ENCODE measurements at regions not wholly inside any gene's neighbourhood (a gene's known extent, or its start where the extent isn't known, plus 50 kb on each side); places are given as distances from the start of the nearest gene placed in this dataset.
"Not testable (repeated sequence)": the region's sequence is repeated elsewhere in the genome, so short reads cannot be mapped to it uniquely, and the experiment has no call there.

- no peak for DNase-seq (ENCODE audit: low read depth)
These were observed 799.2 kb downstream of the REEP3 start for GRCh38 chr10:64320448-64320847.

GRCh38 chr10:64329510-64329909 lies 808.3 kb downstream of the REEP3 start:
- no peak for DNase-seq (ENCODE audit: low read depth)

GRCh38 chr10:64332551-64332950 lies 811.4 kb downstream of the REEP3 start:
- no peak for DNase-seq (ENCODE audit: low read depth)

GRCh38 chr10:64334084-64334483 lies 812.9 kb downstream of the REEP3 start:
- no peak for DNase-seq (ENCODE audit: low read depth)

DNA sequence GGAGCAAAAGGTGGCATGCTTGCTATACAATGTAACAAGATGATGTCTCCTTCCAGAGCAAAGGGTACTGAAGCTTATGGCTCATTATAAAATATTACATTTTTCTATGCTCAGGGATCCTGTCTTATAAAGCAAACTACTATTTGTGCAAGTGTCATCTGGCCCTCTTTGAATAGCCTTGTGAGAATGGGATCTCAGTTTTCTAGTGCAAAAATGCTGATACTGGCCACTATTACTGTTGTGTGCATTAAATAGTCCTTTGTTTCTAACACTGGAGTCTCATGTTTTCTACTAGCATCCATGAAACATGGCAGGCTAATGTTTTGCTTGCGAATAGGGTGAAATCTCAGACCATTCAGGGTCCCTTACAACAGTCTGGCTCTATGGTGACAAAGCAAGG lies 823.0 kb downstream of the REEP3 start:
- no peak for DNase-seq (ENCODE audit: low read depth)

- no peak for DNase-seq (ENCODE audit: low read depth)
These were observed 824.7 kb downstream of the REEP3 start for GRCh38 chr10:64345856-64346255.

GRCh38 chr10:64346389-64346788 lies 825.2 kb downstream of the REEP3 start:
- no peak for DNase-seq (ENCODE audit: low read depth)

GRCh38 chr10:64350665-64351064 lies 829.5 kb downstream of the REEP3 start:
- DNase-seq (ENCODE audit: low read depth): no peak

- no peak for DNase-seq (ENCODE audit: low read depth)
These were observed 837.7 kb downstream of the REEP3 start for GRCh38 chr10:64358907-64359306.

GRCh38 chr10:64360240-64360639 lies 839.0 kb downstream of the REEP3 start:
- not testable (repeated sequence) for DNase-seq (ENCODE audit: low read depth)

DNA sequence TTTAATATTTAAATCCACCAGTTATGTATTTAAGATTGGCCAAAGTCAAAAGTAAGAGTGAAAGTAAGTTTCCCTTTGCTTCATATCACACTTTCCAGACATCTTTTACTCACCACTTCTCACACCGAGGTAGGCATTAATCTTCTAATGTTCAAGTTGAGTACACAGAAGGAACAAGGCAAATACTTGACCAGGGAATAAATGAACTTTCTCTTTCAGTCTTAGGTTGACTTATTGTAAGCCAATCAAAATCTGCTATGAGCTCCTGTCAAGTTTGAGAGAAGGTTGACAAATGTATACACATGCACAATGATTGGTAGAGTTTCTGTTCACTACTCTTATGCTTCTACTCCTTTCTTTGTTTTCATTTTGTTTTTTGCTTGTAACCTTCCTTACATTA lies 842.5 kb downstream of the REEP3 start:
- no peak for DNase-seq (ENCODE audit: low read depth)

GRCh38 chr10:64365663-64366062 lies 844.5 kb downstream of the REEP3 start:
- no peak for DNase-seq (ENCODE audit: low read depth)

- DNase-seq (ENCODE audit: low read depth): no peak
These were observed 847.1 kb downstream of the REEP3 start for GRCh38 chr10:64368298-64368697.

- no peak for DNase-seq (ENCODE audit: low read depth)
These were observed 848.9 kb downstream of the REEP3 start for GRCh38 chr10:64369885-64370773.

GRCh38 chr10:64374346-64374745 lies 853.1 kb downstream of the REEP3 start:
- no peak for DNase-seq (ENCODE audit: low read depth)

GRCh38 chr10:64376167-64376566 lies 855.0 kb downstream of the REEP3 start:
- no peak for DNase-seq (ENCODE audit: low read depth)

DNA sequence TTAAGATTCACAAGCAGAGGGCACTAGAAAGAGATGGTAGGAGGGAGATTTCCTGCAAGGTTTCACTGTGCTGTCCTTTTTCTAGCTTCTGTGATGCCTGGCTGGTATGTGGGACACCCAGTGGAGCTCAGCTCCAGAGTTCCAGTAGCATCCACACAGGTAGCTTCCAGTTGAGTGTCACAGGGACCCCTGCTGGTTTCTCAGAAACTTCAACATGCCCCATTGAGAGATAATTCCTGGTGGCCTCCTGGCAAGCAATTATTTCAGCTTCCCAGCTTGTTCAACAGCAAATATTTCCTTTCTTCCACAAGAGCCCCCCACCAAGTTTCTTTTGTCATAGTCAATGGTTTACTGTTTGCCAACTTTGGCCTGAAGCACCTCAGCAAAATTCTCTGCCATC lies 858.7 kb downstream of the REEP3 start:
- DNase-seq (ENCODE audit: low read depth): no peak

- no peak for DNase-seq (ENCODE audit: low read depth)
These were observed 864.2 kb downstream of the REEP3 start for GRCh38 chr10:64385355-64385754.

DNA sequence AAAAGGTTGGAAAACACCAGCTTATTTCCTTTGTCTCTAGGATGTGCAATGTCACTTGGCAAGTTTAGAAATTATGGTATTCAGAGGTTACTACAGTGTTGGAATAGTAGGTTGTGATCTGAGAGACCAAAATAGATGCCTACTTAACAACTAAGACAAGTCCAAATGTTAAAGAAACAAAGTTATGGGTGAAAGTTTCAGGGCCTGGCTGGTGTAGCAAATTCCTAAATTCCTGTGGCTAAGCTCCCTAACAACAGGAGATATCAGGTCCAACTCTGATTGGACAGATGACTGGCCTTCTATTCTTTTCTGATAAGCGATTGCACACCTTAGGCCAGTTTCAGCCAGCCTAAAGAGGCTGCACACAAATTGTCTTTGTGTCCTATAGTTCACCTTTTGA lies 873.5 kb downstream of the REEP3 start:
- no peak for DNase-seq (ENCODE audit: low read depth)

DNA sequence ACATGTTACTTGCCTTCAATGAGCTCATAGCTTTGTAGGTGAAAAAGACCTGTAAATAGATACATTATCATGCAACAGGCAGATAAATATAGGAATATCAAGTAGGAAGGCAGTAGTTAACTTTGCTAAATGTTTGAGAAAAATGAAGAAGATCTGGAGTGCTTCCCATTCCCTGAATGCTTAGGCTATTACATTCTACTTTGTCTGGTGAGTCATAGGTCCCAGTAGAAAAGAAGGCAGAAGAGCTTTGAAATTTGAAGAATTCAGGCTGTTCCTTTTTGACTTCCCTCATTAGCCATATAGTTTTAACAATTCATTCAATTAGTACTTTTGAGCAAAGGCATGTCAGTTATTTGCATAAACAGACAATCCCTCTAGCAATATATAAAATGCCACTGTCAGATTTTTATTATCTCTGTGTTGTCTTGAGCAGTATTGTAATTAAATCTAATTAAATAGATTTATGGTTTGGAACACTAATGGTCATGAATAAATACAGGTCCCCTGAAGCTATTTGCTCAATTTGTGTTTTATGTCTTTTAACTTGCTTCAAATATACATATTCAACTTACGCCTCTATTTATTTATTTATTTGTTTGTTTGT lies 875.0 kb downstream of the REEP3 start:
- no peak for DNase-seq (ENCODE audit: low read depth)

- DNase-seq (ENCODE audit: low read depth): no peak
These were observed 875.9 kb downstream of the REEP3 start for GRCh38 chr10:64397125-64397524.

DNA sequence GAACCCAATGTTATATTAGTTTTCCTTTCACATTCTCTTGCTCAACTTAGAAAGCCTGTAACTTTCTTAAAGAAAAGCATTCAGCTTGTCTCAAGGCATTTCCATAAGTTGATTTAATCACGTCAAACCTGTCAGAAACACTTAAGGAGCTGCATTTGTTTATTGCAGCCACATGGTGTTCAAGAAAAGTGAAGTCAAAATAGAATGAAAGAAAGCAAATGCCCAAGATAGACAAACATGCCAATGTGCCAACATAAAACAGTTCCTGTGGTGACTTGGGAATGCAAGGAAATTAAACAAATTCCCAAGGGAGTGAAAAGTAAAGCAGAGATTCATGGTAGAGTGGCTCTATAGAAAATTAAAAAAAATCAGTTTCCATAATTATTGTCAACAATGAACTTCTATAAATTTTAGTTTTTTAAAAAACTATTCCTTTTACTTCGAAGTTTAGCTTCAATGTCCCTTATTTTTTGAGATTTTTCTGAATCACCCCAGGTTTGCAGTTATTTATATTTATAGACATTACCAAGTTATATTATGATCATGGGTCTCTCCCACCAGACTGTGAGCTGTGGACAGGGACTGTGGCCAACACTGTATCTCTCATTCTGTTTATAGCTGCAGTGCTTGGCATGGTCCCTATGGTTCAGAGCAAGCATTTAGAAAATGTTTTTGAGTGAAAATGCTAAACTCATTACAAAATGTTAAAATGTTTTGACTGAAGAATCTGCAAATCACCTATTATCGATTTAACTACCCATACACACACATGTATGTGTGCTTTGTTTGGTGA lies 887.4 kb downstream of the REEP3 start:
- DNase-seq (ENCODE audit: low read depth): no peak

GRCh38 chr10:64409349-64409748 lies 888.1 kb downstream of the REEP3 start:
- DNase-seq (ENCODE audit: low read depth): no peak

All from fibroblast of gingiva (primary cell).